VCaP (cell line): ENCODE measurements at regions not wholly inside any gene's neighbourhood (a gene's known extent, or its start where the extent isn't known, plus 50 kb on each side); places are given as distances from the start of the nearest gene placed in this dataset.

Source experiments
- H3K27ac ChIP-seq: fragments of 450-650 bp; 2 replicates; pipeline ENCODE4 v1.5.1; 2017
- TF ChIP-seq, protein P1 (sequence below): fragments of 450-650 bp; conservative IDR thresholded peaks from 2 replicates; pipeline ENCODE4 v1.5.1; 2017; ENCODE audit warnings: mild to moderate bottlenecking, moderate library complexity

- TF ChIP-seq, protein P1, sequence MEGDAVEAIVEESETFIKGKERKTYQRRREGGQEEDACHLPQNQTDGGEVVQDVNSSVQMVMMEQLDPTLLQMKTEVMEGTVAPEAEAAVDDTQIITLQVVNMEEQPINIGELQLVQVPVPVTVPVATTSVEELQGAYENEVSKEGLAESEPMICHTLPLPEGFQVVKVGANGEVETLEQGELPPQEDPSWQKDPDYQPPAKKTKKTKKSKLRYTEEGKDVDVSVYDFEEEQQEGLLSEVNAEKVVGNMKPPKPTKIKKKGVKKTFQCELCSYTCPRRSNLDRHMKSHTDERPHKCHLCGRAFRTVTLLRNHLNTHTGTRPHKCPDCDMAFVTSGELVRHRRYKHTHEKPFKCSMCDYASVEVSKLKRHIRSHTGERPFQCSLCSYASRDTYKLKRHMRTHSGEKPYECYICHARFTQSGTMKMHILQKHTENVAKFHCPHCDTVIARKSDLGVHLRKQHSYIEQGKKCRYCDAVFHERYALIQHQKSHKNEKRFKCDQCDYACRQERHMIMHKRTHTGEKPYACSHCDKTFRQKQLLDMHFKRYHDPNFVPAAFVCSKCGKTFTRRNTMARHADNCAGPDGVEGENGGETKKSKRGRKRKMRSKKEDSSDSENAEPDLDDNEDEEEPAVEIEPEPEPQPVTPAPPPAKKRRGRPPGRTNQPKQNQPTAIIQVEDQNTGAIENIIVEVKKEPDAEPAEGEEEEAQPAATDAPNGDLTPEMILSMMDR: no peak
- H3K27ac ChIP-seq: no peak overlapping the region
These were observed 220.5 kb downstream of the CENPF start for GRCh38 chr1:214823311-214824117.

DNA sequence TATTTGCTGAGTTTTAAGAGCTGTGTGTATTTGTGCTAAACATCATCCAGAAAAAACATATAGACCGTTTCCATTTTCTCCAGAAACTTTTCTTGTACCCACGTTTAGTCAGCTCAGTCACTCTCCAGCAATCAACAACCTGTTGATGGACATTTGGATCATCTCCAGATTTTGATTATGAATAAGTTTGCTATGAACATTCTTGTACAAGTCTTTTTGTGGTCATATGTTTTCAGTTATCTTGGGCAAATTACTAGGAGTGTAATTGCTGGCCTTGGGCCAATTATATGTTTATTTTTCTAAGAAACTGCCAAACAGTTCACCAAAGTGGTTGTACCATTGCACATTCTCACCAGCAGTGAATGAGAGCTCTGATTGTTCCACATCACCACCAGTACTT, 221.8 kb downstream of the CENPF start:
- H3K27ac ChIP-seq: no peak overlapping the region
- TF ChIP-seq, protein P1: no peak

GRCh38 chr1:214826619-214827018, 223.6 kb downstream of the CENPF start:
- no peak overlapping the region for H3K27ac ChIP-seq
- TF ChIP-seq, protein P1: no peak

- no peak overlapping the region for H3K27ac ChIP-seq
- TF ChIP-seq, protein P1: no peak
These were observed 224.9 kb downstream of the CENPF start for GRCh38 chr1:214827883-214828282.

DNA sequence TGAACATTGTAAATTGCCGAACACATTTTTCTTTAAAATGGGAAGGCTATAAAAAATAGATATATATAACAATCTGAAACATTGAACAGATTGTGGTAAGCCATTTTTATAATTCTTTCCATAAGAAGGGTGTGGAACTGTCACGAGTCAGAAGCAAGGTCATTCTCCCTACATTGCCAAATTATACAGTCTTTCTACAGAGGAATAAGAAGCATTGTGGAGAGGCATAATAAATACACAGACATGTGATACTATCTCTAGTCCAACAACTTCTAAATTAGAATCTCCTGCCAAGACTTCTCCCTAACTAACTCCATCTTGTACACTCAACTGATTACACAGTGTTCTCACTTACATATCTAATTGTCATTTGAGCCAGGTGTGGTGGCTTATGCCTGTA, 227.9 kb downstream of the CENPF start:
- TF ChIP-seq, protein P1: no peak
- no peak overlapping the region for H3K27ac ChIP-seq

DNA sequence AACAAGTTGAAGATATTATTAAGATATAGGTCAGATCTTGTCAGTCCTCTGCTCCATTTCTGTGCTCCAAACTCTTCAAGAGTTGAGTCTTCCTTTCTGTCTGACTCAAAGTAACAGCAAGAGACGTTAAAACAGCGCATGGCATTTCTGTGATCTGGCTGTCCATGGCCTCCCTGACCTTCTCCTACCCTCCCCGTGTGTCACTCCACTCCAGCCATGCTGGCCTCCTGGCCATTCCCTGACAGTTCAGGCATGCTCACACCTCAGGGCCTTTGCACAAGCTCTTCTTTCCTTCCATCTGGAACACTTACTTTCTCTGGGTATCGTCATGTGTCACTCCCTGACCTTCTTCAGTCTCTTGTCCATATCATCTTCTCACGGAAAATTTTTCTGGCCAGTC, 229.0 kb downstream of the CENPF start:
- TF ChIP-seq, protein P1: no peak
- no peak overlapping the region for H3K27ac ChIP-seq

DNA sequence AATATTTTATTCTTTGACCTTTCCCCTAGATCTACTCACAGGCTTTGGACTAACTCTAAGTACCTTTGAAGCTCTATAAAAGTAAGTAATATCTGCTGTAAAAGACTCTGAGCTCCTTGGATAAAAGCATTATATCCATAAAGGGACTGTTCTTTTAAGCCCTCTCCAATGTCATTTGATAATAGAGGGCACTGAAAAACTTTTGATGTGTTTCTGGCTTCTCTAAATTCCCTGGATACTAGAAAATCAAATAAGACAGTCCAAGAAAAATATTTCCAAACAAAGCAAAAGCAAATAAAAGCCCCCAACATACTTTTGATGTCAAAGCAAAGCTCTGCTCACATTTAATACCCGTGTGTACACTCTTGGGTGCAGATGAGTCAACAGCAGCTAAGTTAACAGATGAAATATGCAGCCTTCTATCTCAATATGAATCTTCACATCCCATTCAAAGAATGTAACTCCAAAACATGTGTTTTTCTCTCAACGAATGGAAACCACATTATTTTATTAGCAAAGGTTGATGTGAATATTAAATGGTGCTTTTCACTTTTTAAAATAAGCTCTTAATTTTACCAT, 230.3 kb downstream of the CENPF start:
- H3K27ac ChIP-seq: no peak overlapping the region
- TF ChIP-seq, protein P1: no peak
